Suprapubic skin (tissue), 3 donors: ENCODE measurements at regions not wholly inside any gene's neighbourhood (a gene's known extent, or its start where the extent isn't known, plus 50 kb on each side); places are given as distances from the start of the nearest gene placed in this dataset.

Source experiments
- CTCF ChIP-seq, 2 donors: fragments of 200-600 bp in 1 of 2; fragments of 450-650 bp in 1 of 2; sonication (generic) in 1 of 2; IDR thresholded peaks; one replicate each; pipeline ENCODE4 v1.5.1; 2016 to 2019; ENCODE audit warnings: antibody characterized with exemption in 2 of 2, mild to moderate bottlenecking in 1 of 2, moderate library complexity in 1 of 2
- EP300 ChIP-seq: sonication (generic); formaldehyde crosslinking; IDR thresholded peaks from one replicate; pipeline ENCODE4 v1.6.1; 2017; ENCODE audit warnings: antibody characterized with exemption
- POLR2A ChIP-seq, 2 donors: fragments of 450-650 bp; IDR thresholded peaks; one replicate each; pipeline ENCODE4 v1.6.1; 2017; ENCODE audit warnings: antibody characterized with exemption in 2 of 2, mild to moderate bottlenecking in 2 of 2, moderate library complexity in 2 of 2

GRCh38 chr13:44715287-44716230 is 139.4 kb upstream of the TSC22D1 start:
- no peak for TF ChIP-seq CTCF (IDR thresholded peaks at IDR 0.05)
- no peak for TF ChIP-seq POLR2A (IDR thresholded peaks at IDR 0.05)
- no peak for TF ChIP-seq EP300
